NT2/D1 (cell line): ENCODE measurements at regions not wholly inside any gene's neighbourhood (a gene's known extent, or its start where the extent isn't known, plus 50 kb on each side); places are given as distances from the start of the nearest gene placed in this dataset.

Experiments
- DNase-seq: peaks from one replicate; pipeline ENCODE4 v3.0.0-alpha.2; 2011; ENCODE audit warnings: low read depth, low spot score
- H3K27me3 ChIP-seq: 2 replicates; pipeline ENCODE4 v1.6.0; 2011; ENCODE audit warnings: mild to moderate bottlenecking; ENCODE audit not compliant: insufficient read length, insufficient read depth
- H3K36me3 ChIP-seq: 2 replicates; pipeline ENCODE4 v1.6.1; 2011; ENCODE audit warnings: mild to moderate bottlenecking, low read length, mixed read lengths; ENCODE audit not compliant: insufficient read depth, insufficient read length
- H3K4me1 ChIP-seq: 2 replicates; pipeline ENCODE4 v1.5.1; 2011; ENCODE audit not compliant: insufficient read depth, insufficient read length
- H3K4me3 ChIP-seq: 2 replicates; pipeline ENCODE4 v1.5.1; 2011; ENCODE audit warnings: low read depth; ENCODE audit not compliant: insufficient read length
- H3K9ac ChIP-seq: 2 replicates; pipeline ENCODE4 v1.6.0; 2011; ENCODE audit warnings: low read depth; ENCODE audit not compliant: insufficient read length
- H3K9me3 ChIP-seq: 2 replicates; pipeline ENCODE4 v1.5.1; 2011; ENCODE audit warnings: mild to moderate bottlenecking, low read length; ENCODE audit not compliant: insufficient read depth
- SUZ12 ChIP-seq: IDR thresholded peaks from 2 replicates; pipeline ENCODE4 v1.6.1; 2011; ENCODE audit not compliant: insufficient read length, insufficient read depth; ENCODE audit errors: extremely low read depth
- YY1 ChIP-seq: IDR thresholded peaks from 2 replicates; pipeline ENCODE4 v1.6.1; 2011; ENCODE audit not compliant: insufficient read length, insufficient read depth
- ZNF274 ChIP-seq: IDR thresholded peaks from 2 replicates; pipeline ENCODE4 v1.6.1; 2011; ENCODE audit warnings: mild to moderate bottlenecking, low read depth, low read length

- H3K4me3 ChIP-seq: no peak overlapping the region
- no peak for DNase-seq
- no peaks in the 10 kb centered on the region for H3K27me3 ChIP-seq
- no peak overlapping the region for H3K9ac ChIP-seq
- no peaks in the 10 kb centered on the region for H3K4me1 ChIP-seq
- TF ChIP-seq ZNF274 (no peak), YY1 (no peak), SUZ12 (no peak)
- H3K36me3 ChIP-seq: no peaks in the 10 kb centered on the region
- H3K9me3 ChIP-seq: no peaks in the 10 kb centered on the region
Observed at GRCh38 chr6:82779041-82779440, 286.6 kb downstream of the UBE3D start.

GRCh38 chr6:82780334-82780733 is 285.3 kb downstream of the UBE3D start:
- no peak for TF ChIP-seq ZNF274
- TF ChIP-seq YY1: no peak
- no peak for TF ChIP-seq SUZ12
- no peak overlapping the region for H3K4me3 ChIP-seq

GRCh38 chr6:82781620-82782204 is 283.9 kb downstream of the UBE3D start:
- no peak for DNase-seq
- H3K9ac ChIP-seq: no peak overlapping the region
- no peaks in the 10 kb centered on the region for H3K27me3 ChIP-seq
- TF ChIP-seq ZNF274: no peak
- no peak for TF ChIP-seq SUZ12
- TF ChIP-seq YY1: no peak
- no peaks in the 10 kb centered on the region for H3K9me3 ChIP-seq
- H3K4me3 ChIP-seq: no peak overlapping the region
- no peaks in the 10 kb centered on the region for H3K36me3 ChIP-seq
- no peaks in the 10 kb centered on the region for H3K4me1 ChIP-seq

More at GRCh38 chr6:82780334-82780733, 285.3 kb downstream of the UBE3D start:
- no peak for DNase-seq
- Histone ChIP-seq H3K9me3 (no peaks in the 10 kb centered on the region), H3K4me1 (no peaks in the 10 kb centered on the region), H3K27me3 (no peaks in the 10 kb centered on the region), H3K36me3 (no peaks in the 10 kb centered on the region), H3K9ac (no peak overlapping the region)

DNA sequence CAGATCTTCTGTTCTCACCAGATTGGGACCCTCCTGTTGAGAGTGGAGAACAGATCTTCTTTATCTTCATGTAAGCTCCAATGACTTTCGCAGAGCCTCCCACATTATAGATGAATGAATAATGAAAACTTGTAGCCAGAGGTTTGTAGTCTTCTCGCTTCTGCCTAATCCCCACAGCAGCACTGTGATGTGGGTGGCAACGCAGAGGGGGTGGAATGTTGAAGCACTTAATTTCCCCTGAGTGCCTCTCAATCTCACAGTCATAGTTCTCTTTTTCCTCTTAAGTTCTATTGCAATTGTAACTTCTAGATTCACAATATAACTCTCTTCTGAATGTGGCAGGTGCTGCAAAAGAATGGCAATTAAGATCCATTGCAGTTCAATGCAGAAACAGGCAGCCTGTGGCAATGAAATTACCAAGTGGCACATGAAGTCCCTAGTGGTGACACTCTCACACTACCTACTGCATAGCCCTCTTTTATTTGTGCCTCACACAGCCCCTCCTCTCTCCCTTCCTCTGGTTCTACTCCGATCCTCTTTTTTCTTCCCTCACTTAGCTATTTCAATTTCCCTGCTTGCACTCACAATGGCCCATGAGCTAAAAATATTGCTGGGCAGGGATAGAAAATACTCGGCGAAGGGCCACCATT is 281.9 kb downstream of the UBE3D start:
- Histone ChIP-seq H3K27me3 (no peaks in the 10 kb centered on the region), H3K4me3 (no peak overlapping the region), H3K9me3 (no peaks in the 10 kb centered on the region), H3K36me3 (no peaks in the 10 kb centered on the region), H3K9ac (no peak overlapping the region), H3K4me1 (peaks cover under 1% of the 10 kb centered on the region)
- TF ChIP-seq ZNF274: no peak
- no peak for TF ChIP-seq SUZ12
- TF ChIP-seq YY1: no peak
- DNase-seq: peak; percentile 9

GRCh38 chr6:82785206-82785605 is 280.4 kb downstream of the UBE3D start:
- H3K4me3 ChIP-seq: no peak overlapping the region
- TF ChIP-seq YY1 (no peak), ZNF274 (no peak), SUZ12 (no peak)
- peaks cover 2% of the 10 kb centered on the region for H3K4me1 ChIP-seq
- DNase-seq: no peak
- H3K27me3 ChIP-seq: no peaks in the 10 kb centered on the region
- no peaks in the 10 kb centered on the region for H3K9me3 ChIP-seq
- H3K36me3 ChIP-seq: no peaks in the 10 kb centered on the region
- no peak overlapping the region for H3K9ac ChIP-seq

DNA sequence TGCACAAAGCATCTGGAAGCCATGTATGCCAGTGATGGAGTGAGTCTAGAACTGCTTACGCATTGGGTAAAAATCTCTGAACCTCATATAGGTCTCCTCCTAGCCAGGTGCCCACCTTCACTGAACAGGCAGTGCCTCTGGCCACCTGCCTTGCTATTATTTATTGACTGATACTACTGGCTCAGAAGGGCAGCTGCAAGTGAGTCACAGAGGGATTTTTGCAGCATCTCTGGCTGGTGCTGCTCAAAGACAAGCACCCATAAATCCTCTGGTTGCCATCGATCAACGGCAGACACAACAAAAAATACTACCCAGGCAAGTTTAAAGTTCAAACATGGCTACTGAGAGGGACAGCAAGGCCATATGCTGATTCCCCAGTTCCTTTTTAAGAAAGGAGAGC is 279.4 kb downstream of the UBE3D start:
- Histone ChIP-seq H3K36me3 (no peaks in the 10 kb centered on the region), H3K4me3 (no peak overlapping the region), H3K9me3 (no peaks in the 10 kb centered on the region), H3K9ac (no peak overlapping the region), H3K4me1 (peaks cover 2% of the 10 kb centered on the region), H3K27me3 (no peaks in the 10 kb centered on the region)
- no peak for DNase-seq
- no peak for TF ChIP-seq SUZ12
- no peak for TF ChIP-seq YY1
- TF ChIP-seq ZNF274: no peak

DNA sequence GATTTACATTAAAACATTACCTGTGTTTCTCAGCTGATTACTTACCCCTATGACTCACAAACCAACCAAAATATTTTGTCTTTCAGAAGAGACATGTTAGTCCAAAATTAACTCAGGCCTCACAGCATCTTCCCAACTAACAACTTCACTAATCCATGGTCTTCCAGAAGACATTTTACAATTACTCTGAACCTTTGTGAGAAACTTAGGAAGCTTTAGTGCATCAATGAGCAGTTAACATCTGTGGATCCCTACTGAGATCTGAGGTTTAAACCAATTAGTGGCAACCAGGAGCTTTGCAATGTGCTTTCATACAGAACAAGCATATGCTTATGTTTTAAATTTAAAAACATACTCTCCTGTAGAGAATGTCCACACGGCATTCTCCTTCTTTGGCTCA is 269.7 kb downstream of the UBE3D start:
- no peaks in the 10 kb centered on the region for H3K9me3 ChIP-seq
- H3K9ac ChIP-seq: no peak overlapping the region
- DNase-seq: no peak
- H3K27me3 ChIP-seq: no peaks in the 10 kb centered on the region
- TF ChIP-seq SUZ12 (no peak), YY1 (no peak), ZNF274 (no peak)
- no peaks in the 10 kb centered on the region for H3K4me1 ChIP-seq
- no peaks in the 10 kb centered on the region for H3K36me3 ChIP-seq
- no peak overlapping the region for H3K4me3 ChIP-seq
